ENCODE measurements at regions not wholly inside any gene's neighbourhood (a gene's known extent, or its start where the extent isn't known, plus 50 kb on each side); places are given as distances from the start of the nearest gene placed in this dataset.

DNA sequence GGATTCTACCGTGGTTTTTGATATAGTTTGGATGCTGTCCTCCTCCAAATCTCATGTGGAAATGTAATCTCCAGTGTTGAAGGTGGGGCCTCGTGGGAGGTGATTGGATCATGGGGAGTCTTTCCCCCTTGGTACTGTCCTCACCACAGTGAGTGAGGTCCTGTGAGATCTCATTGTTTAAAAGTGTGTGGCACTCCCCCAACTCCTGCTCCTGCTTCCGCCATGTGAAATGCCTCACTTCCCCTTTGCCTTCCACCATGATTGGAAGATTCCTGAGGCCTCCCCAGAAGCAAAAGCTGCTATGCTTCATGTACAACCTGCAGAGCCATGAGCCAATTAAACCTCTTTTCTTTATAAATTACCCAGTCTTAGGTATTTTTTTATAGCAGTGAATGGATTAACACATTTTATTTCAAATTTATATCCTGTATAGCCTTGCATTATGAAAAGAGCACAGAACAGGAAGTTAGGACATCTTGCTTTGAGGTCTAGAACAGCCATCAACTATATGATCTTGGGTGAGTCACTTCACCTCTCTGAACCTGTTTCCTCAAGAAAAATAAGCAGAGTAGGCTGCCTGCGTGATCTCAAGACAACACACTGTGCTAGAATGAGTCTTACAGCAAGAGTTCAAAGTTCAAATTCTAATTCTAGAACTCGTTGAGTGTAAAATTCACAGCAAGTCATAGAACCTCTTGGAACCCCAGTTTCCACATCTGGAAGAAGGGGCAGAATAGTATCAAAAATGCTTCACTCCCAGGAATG is 160.9 kb upstream of the EEA1 start:
- TF ChIP-seq, protein P1, sequence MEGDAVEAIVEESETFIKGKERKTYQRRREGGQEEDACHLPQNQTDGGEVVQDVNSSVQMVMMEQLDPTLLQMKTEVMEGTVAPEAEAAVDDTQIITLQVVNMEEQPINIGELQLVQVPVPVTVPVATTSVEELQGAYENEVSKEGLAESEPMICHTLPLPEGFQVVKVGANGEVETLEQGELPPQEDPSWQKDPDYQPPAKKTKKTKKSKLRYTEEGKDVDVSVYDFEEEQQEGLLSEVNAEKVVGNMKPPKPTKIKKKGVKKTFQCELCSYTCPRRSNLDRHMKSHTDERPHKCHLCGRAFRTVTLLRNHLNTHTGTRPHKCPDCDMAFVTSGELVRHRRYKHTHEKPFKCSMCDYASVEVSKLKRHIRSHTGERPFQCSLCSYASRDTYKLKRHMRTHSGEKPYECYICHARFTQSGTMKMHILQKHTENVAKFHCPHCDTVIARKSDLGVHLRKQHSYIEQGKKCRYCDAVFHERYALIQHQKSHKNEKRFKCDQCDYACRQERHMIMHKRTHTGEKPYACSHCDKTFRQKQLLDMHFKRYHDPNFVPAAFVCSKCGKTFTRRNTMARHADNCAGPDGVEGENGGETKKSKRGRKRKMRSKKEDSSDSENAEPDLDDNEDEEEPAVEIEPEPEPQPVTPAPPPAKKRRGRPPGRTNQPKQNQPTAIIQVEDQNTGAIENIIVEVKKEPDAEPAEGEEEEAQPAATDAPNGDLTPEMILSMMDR (conservative IDR thresholded peaks at IDR 0.05) = no peak
- no peak for TF ChIP-seq EZH2 (IDR thresholded peaks at IDR 0.05; ENCODE audit: low read depth)
